Activated effector memory CD4-positive, alpha-beta T cell treated with Interleukin-2 at 50 U/mL for 16 hours (primary cell): ENCODE measurements at regions not wholly inside any gene's neighbourhood (a gene's known extent, or its start where the extent isn't known, plus 50 kb on each side); places are given as distances from the start of the nearest gene placed in this dataset.

Experiments used
- DNase-seq: peaks from one replicate; pipeline ENCODE4 v3.0.0-alpha.2; 2020

- no peak for DNase-seq
Measured at GRCh38 chr14:101069228-101069549, 165.7 kb upstream of the RTL1 start.

DNA sequence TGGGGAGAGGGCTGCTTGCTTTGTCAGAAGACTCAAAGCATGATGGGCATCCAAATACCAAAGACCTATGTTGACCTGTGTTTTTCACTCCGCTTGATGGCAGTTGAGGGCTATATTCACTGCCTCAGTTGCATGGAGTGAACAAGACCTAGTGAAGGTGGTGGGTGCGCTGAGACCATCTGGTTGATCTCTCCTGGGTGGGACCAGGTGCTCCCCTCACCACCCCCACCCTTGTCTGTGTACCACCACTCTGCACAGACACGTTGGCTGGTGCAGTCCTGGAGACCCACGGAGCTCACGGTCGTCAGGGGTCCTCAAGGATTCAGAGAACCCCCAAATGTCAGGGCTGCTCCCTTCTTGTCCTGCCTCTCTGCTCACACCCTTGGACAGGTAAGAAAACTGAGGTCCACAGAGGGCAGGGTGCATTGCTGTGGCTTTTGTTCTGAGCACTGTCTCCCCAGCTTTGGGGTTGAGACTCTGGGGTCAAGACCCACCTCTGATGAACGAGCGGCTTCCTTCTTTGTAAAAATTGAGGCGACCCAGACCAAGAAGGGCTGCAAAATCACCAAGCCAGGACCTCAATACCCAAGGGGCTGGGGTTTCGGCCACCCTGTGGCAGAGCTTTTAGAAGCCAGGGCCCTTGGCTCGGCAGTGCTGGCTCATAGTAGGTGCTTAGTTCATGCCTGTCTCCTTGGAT lies 166.3 kb upstream of the RTL1 start:
- no peak for DNase-seq

GRCh38 chr14:101070540-101071492 lies 167.3 kb upstream of the RTL1 start:
- DNase-seq = no peak

- no peak for DNase-seq
Measured at GRCh38 chr14:101071493-101071906, 168.0 kb upstream of the RTL1 start.

DNA sequence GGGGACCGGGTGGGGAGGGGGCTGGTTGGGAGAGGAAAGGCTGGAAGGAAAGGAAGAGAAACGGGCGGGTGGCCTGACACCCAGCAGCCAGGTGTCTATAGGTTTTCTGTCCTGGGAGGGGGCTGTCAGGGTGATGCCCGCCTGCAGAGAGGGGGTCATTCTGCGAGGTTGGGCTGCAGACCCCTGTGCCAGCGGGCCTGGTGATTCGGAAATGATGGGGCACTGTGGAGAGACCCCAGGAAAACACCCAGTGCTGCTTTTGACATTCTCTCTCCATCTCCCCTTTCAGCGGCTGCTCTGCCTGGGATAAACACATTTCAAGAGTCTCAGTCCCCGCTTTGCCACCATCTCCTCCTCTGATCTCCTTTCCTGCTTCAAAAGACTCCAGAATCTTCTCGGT lies 168.5 kb upstream of the RTL1 start:
- no peak for DNase-seq

DNA sequence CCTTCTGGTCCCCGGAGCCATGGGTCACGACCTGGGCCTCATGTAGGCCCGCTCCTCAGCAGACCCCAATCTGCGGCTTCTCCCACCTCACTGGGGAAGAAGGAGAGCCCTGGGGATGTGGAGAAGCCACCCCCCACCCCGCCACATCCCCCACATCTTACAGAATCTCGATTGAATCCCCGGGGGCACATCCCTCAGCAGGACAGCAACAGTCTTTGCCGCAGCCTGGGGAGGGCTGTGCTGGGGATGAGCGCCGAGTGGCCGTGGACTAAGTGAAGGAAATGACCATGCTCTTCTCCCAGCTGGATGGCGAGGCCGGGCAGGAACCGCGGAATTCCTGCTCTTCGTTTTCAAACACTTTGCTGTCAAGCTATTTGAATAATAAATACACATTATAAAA lies 169.0 kb upstream of the RTL1 start:
- no peak for DNase-seq

- DNase-seq = no peak
Measured at GRCh38 chr14:101072945-101073597, 169.5 kb upstream of the RTL1 start.

DNA sequence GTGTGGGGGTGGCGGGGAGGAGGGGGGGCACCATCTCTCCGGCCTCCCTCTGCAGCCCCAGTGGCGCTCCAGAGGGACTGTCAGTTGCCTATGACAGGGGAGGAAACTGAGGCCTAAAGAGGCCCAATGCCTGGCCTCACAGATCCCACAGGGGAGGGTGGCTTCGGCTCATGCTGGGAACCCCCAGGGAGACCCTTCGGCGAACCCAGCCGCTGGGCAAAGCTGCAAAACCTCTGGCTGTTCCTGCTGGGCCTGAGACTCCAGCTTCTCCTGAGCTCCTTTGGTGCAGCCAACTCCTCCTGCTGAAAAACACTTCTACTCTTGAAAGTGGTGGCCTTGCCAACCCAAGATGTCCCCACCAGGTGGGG lies 170.1 kb upstream of the RTL1 start:
- no peak for DNase-seq

- DNase-seq = no peak
Measured at GRCh38 chr14:101074196-101075024, 170.9 kb upstream of the RTL1 start.

- no peak for DNase-seq
Measured at GRCh38 chr14:101075025-101075800, 171.7 kb upstream of the RTL1 start.

- no peak for DNase-seq
Measured at GRCh38 chr14:101075801-101076413, 172.4 kb upstream of the RTL1 start.

- no peak for DNase-seq
Measured at GRCh38 chr14:101076451-101077198, 173.1 kb upstream of the RTL1 start.

DNA sequence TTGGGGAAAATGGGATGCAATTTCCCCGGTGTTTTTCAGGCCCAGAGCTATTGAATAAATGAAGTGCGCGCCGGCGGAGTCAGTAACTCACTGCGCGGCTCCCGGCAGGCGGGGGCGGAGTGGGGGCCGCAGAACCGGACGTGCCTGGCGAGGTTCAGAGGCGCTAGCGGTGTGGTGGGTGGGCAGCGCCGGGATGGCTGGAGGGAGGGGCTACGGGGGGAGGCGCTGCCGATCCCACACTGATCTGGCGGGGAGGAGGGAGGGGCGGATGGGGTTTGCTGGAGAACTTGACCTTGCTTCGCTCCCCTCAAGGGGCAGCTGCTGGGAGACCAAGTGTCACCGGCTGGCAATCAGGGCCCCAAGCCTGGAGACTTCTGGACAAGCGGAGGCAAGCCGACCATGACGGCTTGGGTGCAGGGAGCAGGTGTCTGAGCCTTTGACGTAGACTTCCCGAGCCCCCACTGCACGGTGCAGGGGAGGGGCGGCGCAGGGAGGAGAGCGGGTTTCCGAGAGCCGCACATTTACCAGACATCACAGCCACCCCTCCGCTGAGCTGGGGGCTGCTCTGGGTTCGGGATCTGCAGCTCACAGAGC lies 174.1 kb upstream of the RTL1 start:
- no peak for DNase-seq

- no peak for DNase-seq
Measured at GRCh38 chr14:101078170-101078891, 174.8 kb upstream of the RTL1 start.

- DNase-seq = no peak
Measured at GRCh38 chr14:101078892-101079221, 175.3 kb upstream of the RTL1 start.

DNA sequence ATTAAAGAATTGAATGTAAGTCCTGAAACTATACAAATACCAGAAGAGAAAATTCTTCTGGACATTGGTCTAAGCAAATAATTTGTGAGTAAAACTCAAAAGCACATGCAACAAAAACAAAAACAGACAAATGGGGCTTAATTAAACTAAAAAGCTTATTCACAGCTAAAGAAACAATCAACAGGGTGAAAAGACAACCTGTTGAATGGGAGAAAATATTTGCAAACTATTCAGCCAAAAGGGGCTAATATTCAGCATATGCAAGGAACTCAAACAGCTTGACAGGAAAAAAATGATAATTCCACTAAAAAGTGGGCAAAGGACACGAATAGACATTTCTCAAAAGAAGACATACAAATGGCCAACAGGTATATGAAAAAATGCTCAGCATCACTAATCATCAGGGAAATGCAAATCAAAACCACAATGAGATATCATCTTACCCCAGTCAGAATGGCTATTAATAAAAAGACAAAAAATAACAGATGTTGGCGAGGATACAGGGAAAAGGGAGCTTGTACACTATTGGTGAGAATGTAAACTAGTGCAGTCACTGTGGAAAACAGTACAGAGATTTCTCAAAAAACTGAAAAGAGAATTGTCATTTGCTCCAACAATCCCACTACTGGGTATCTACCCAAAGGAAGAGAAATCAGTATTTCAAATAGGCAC lies 177.5 kb upstream of the RTL1 start:
- DNase-seq = no peak

DNA sequence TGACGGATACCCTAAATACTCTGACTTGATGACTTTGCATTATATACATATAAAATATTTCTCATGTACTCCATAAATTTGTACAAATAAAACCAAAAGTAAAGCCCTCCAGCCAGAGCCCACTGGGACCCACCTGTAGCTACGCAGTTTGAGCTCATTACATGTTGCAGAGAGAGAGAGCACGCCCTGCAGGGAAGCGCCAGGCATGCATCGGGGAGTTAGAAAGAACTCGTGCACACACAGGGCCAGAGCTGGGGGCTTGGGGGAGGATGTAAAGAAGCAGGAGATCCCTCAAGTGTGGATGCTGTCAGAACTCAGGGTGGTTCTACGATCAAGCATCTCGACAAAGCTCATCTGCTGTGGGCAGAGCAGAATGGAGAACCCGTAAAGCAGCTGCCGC lies 178.5 kb upstream of the RTL1 start:
- no peak for DNase-seq

DNA sequence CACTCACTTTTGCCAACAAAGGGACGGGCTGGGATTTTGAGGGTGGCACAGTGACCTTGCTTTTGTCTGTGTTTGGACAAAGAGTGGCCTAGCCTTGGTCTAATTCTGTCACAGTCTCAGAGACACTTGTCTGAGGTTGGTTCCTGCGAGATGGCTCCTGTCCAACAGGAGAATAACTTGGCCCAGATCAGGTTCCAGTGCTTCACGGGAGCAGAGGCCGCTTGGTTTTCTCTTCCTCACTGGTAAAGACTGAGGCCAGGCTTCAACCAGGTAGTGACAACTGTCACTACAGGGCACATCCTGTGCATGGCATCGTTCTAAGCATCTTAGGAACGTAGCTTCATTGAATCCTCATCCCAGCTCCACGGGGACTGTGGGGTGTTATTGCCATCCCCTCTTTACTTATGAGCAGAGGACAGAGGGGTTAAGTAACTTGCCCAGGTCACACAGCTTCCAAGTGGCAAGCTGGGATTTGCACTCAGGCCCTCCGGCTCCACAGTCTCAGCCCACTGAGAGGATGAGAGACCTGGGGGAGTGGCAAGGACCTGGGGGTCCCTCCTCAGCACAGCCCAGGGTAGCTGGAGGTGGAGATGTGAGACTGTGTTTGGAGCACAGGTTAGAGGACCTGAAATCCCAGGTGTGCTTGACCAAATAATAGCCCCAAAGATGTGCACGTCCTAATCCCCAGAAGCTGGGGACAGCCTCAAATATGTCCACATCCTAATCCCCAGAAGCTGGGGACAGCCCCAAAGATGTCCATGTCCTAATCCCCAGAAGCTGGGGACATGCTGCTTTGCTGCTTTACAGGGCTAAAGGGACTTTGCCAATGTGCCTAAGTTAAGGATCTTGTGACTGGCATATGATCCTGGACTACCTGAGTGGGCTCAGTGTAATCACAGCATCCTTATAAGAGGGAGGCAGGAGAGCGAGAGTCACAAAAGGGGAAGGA lies 179.2 kb upstream of the RTL1 start:
- no peak for DNase-seq
